GM21423 (cell line): ENCODE measurements at regions not wholly inside any gene's neighbourhood (a gene's known extent, or its start where the extent isn't known, plus 50 kb on each side); places are given as distances from the start of the nearest gene placed in this dataset.

Source experiments
- ATAC-seq: cut with Tn5 transposase; IDR thresholded peaks from one replicate; pipeline ENCODE4 v1.9.1; 2021; ENCODE audit warnings: mild to moderate bottlenecking, moderate library complexity; ENCODE audit not compliant: unreplicated experiment

- ATAC-seq: peak; percentile 78
Measured at GRCh38 chr6:134379076-134379475, 61.2 kb upstream of the SGK1 start.

GRCh38 chr6:134378426-134378825 is 60.5 kb upstream of the SGK1 start:
- no peak for ATAC-seq

GRCh38 chr6:134376785-134377184 is 58.9 kb upstream of the SGK1 start:
- ATAC-seq: no peak

- no peak for ATAC-seq
Measured at GRCh38 chr6:134375220-134375580, 57.3 kb upstream of the SGK1 start.

- ATAC-seq: no peak
Measured at GRCh38 chr6:134374491-134375219, 56.7 kb upstream of the SGK1 start.

GRCh38 chr6:134373993-134374392 is 56.1 kb upstream of the SGK1 start:
- ATAC-seq: no peak

- peak; percentile 91 for ATAC-seq
Measured at GRCh38 chr6:134373282-134373922, 55.5 kb upstream of the SGK1 start.

GRCh38 chr6:134372603-134373281 is 54.8 kb upstream of the SGK1 start:
- no peak for ATAC-seq

GRCh38 chr6:134368670-134369069 is 50.8 kb upstream of the SGK1 start:
- no peak for ATAC-seq
